ENCODE measurements at regions not wholly inside any gene's neighbourhood (a gene's known extent, or its start where the extent isn't known, plus 50 kb on each side); places are given as distances from the start of the nearest gene placed in this dataset.

DNA sequence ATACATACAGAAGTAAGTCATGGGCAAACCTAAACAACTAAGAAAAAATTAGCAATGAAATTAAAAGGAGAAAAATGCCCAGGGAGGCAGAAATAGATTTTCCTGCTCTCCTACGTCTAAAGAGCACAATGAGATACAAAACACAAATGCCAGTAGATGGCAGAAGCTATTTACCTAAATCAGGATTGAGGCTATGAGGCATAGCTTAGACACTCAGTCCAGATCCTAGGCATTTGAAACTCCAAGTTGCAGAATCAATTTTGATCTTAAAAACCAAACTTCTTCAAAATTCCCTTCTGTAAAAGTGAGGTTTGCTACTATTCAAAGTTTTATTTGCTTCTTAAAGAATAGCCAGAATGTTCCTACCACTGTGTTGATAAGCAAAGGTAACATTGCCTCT is 368.6 kb downstream of the DAD1 start (continued):
- TF ChIP-seq NFYB (CRISPR knock-in tag; IDR thresholded peaks at IDR 0.05) (no peak), ZNF367 (CRISPR knock-in tag; IDR thresholded peaks at IDR 0.05; ENCODE audit: borderline replicate concordance) (no peak), MLLT10 (CRISPR knock-in tag; IDR thresholded peaks at IDR 0.05) (no peak), ZNF33A (CRISPR knock-in tag; IDR thresholded peaks at IDR 0.05; ENCODE audit: borderline replicate concordance) (no peak), ZNF496 (CRISPR knock-in tag; IDR thresholded peaks at IDR 0.05; ENCODE audit: insufficient replicate concordance) (no peak), GFI1 (CRISPR knock-in tag; IDR thresholded peaks at IDR 0.05; ENCODE audit: borderline replicate concordance) (no peak), HOXD1 (CRISPR knock-in tag; IDR thresholded peaks at IDR 0.05) (no peak), KLF12 (CRISPR knock-in tag; IDR thresholded peaks at IDR 0.05; ENCODE audit: borderline replicate concordance) (no peak), HNRNPL (IDR thresholded peaks at IDR 0.05; ENCODE audit: low read depth, low read length) (no peak), ZNF138 (CRISPR knock-in tag; IDR thresholded peaks at IDR 0.05; ENCODE audit: low read depth) (no peak)

DNA sequence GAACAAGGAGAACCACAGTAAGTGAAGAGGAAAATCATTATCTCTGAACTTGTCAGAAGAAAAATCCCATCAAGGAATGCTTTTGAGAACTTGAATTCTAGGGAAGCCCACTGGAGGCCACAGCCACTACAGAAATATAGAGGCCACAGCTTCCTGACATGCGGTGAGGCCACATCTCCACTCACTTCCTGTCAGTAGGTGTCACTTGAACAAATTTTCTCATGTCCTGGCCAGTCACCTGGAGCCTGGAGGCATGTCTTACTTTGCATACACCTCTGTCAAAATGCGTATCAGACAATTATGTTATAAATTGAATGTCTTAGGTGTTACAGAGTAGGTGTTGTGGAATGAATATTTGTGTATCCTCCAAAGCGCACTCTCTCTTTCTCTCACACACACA is 370.3 kb downstream of the DAD1 start:
- H2AFZ ChIP-seq (ENCODE audit: low read length), result no peak overlapping the region
- H3K79me2 ChIP-seq (ENCODE audit: insufficient read depth, low read length), result no peaks in the 10 kb centered on the region
- DNase-seq (ENCODE audit: low spot score) (no peak), FAIRE-seq (no peak), ATAC-seq (no peak)
- no TSS peak for BruUV-seq (replicated peaks)
- H4K20me1 ChIP-seq (ENCODE audit: insufficient read depth, low read length), result no peaks in the 10 kb centered on the region
- no peak overlapping the region for H3K4me3 ChIP-seq (replicated peaks in 1 of 3; ENCODE audit: insufficient read depth in 1 of 3, low read depth in 2 of 3, low read length in 3 of 3)
- WGBS (ENCODE audit: low lambda C conversion rate), result 27% methylated on average over 3 of the region's 3 CpGs
- no peaks in the 10 kb centered on the region for H3K27me3 ChIP-seq (ENCODE audit: control insufficient read depth in 1 of 2, insufficient read depth in 2 of 2, low read length in 2 of 2)
- CTCF ChIA-PET (ENCODE audit: low intra/inter-chr PET ratio, low total read pairs), result no interaction called here
- TF ChIP-seq LCORL (IDR thresholded peaks at IDR 0.05) (no peak), LCORL (CRISPR knock-in tag; IDR thresholded peaks at IDR 0.05) (no peak), GABPA (IDR thresholded peaks at IDR 0.05; ENCODE audit: low read depth, low read length) (no peak), GABPA (CRISPR knock-in tag; IDR thresholded peaks at IDR 0.05; ENCODE audit: low read depth) (peak; percentile 17; the same call in 1 of the 2 replicates), SIX4 (CRISPR knock-in tag; IDR thresholded peaks at IDR 0.05) (no peak), SOX6 (IDR thresholded peaks at IDR 0.05) (no peak), SOX6 (CRISPR knock-in tag; IDR thresholded peaks at IDR 0.05) (no peak), ELF1 (CRISPR knock-in tag; IDR thresholded peaks at IDR 0.05) (no peak)
- TF ChIP-seq, protein P1, sequence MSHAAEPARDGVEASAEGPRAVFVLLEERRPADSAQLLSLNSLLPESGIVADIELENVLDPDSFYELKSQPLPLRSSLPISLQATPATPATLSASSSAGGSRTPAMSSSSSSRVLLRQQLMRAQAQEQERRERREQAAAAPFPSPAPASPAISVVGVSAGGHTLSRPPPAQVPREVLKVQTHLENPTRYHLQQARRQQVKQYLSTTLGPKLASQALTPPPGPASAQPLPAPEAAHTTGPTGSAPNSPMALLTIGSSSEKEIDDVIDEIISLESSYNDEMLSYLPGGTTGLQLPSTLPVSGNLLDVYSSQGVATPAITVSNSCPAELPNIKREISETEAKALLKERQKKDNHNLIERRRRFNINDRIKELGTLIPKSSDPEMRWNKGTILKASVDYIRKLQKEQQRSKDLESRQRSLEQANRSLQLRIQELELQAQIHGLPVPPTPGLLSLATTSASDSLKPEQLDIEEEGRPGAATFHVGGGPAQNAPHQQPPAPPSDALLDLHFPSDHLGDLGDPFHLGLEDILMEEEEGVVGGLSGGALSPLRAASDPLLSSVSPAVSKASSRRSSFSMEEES (CRISPR knock-in tag; IDR thresholded peaks at IDR 0.05), result no peak
- H3K9ac ChIP-seq (ENCODE audit: insufficient read depth, low read depth, low read length), result no peak overlapping the region
- POLR2A ChIA-PET, result no interaction called here
- H3K36me3 ChIP-seq (replicated peaks in 1 of 2; ENCODE audit: control insufficient read depth in 1 of 2, insufficient read depth in 2 of 2, low read length in 2 of 2), result no peaks in the 10 kb centered on the region
- H3K4me1 ChIP-seq (ENCODE audit: insufficient read depth, low read length), result no peaks in the 10 kb centered on the region
- H3K9me3 ChIP-seq (ENCODE audit: low read length), result no peaks in the 10 kb centered on the region
- intact Hi-C loops (cut with micrococcal nuclease; ENCODE audit: unreplicated experiment), result no loop called here
- no peak overlapping the region for H3K27ac ChIP-seq (ENCODE audit: extremely low read length, insufficient read depth, low read length)
- H3K4me2 ChIP-seq (ENCODE audit: low read depth, low read length), result no peak overlapping the region
- in situ Hi-C loops (cut with HindIII; ENCODE audit: extremely low pct_ligation_motif_present, low pct_unique_long_range_greater_than_20kb), result no loop called here

Data from HepG2 (cell line).